ENCODE measurements at regions not wholly inside any gene's neighbourhood (a gene's known extent, or its start where the extent isn't known, plus 50 kb on each side); places are given as distances from the start of the nearest gene placed in this dataset.

DNA sequence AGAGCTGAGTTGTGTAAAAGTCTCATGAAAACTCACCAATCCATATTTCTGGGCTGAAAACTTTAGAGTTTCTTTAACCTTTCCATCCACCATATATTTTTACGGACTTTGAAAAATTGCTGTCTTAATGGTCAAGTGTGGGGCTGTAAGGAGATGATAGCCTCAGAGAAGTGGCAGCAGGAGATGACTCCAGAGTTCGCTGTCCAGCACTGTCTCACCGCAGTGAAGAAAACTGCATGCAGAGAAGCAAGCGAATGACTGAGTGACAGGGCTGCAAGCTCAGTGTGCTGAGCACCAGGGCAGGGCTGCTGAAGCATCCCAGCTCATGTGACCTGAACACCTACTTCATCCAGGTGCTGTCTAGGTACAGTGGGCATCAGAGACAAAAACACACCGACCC is 564.5 kb downstream of the ACTR3B start:
- TF ChIP-seq NFATC4 (CRISPR knock-in tag; IDR thresholded peaks at IDR 0.05) (no peak), TP53 (CRISPR knock-in tag; IDR thresholded peaks at IDR 0.05) (no peak), TCF7 (CRISPR knock-in tag; IDR thresholded peaks at IDR 0.05; ENCODE audit: low read depth) (no peak), ZNF263 (CRISPR knock-in tag; IDR thresholded peaks at IDR 0.05; ENCODE audit: low read depth) (no peak), CREM (CRISPR knock-in tag; IDR thresholded peaks at IDR 0.05) (no peak), TEAD4 (CRISPR knock-in tag; IDR thresholded peaks at IDR 0.05) (no peak)
- TF ChIP-seq, protein P1, sequence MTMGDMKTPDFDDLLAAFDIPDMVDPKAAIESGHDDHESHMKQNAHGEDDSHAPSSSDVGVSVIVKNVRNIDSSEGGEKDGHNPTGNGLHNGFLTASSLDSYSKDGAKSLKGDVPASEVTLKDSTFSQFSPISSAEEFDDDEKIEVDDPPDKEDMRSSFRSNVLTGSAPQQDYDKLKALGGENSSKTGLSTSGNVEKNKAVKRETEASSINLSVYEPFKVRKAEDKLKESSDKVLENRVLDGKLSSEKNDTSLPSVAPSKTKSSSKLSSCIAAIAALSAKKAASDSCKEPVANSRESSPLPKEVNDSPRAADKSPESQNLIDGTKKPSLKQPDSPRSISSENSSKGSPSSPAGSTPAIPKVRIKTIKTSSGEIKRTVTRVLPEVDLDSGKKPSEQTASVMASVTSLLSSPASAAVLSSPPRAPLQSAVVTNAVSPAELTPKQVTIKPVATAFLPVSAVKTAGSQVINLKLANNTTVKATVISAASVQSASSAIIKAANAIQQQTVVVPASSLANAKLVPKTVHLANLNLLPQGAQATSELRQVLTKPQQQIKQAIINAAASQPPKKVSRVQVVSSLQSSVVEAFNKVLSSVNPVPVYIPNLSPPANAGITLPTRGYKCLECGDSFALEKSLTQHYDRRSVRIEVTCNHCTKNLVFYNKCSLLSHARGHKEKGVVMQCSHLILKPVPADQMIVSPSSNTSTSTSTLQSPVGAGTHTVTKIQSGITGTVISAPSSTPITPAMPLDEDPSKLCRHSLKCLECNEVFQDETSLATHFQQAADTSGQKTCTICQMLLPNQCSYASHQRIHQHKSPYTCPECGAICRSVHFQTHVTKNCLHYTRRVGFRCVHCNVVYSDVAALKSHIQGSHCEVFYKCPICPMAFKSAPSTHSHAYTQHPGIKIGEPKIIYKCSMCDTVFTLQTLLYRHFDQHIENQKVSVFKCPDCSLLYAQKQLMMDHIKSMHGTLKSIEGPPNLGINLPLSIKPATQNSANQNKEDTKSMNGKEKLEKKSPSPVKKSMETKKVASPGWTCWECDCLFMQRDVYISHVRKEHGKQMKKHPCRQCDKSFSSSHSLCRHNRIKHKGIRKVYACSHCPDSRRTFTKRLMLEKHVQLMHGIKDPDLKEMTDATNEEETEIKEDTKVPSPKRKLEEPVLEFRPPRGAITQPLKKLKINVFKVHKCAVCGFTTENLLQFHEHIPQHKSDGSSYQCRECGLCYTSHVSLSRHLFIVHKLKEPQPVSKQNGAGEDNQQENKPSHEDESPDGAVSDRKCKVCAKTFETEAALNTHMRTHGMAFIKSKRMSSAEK (CRISPR knock-in tag; IDR thresholded peaks at IDR 0.05; ENCODE audit: borderline replicate concordance) = no peak
- TF ChIP-seq, protein P2, sequence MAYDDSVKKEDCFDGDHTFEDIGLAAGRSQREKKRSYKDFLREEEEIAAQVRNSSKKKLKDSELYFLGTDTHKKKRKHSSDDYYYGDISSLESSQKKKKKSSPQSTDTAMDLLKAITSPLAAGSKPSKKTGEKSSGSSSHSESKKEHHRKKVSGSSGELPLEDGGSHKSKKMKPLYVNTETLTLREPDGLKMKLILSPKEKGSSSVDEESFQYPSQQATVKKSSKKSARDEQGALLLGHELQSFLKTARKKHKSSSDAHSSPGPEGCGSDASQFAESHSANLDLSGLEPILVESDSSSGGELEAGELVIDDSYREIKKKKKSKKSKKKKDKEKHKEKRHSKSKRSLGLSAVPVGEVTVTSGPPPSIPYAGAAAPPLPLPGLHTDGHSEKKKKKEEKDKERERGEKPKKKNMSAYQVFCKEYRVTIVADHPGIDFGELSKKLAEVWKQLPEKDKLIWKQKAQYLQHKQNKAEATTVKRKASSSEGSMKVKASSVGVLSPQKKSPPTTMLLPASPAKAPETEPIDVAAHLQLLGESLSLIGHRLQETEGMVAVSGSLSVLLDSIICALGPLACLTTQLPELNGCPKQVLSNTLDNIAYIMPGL (CRISPR knock-in tag; IDR thresholded peaks at IDR 0.05) = no peak
- TF ChIP-seq, protein P3, sequence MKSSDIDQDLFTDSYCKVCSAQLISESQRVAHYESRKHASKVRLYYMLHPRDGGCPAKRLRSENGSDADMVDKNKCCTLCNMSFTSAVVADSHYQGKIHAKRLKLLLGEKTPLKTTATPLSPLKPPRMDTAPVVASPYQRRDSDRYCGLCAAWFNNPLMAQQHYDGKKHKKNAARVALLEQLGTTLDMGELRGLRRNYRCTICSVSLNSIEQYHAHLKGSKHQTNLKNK (CRISPR knock-in tag; IDR thresholded peaks at IDR 0.05) = no peak
- TF ChIP-seq, protein P4, sequence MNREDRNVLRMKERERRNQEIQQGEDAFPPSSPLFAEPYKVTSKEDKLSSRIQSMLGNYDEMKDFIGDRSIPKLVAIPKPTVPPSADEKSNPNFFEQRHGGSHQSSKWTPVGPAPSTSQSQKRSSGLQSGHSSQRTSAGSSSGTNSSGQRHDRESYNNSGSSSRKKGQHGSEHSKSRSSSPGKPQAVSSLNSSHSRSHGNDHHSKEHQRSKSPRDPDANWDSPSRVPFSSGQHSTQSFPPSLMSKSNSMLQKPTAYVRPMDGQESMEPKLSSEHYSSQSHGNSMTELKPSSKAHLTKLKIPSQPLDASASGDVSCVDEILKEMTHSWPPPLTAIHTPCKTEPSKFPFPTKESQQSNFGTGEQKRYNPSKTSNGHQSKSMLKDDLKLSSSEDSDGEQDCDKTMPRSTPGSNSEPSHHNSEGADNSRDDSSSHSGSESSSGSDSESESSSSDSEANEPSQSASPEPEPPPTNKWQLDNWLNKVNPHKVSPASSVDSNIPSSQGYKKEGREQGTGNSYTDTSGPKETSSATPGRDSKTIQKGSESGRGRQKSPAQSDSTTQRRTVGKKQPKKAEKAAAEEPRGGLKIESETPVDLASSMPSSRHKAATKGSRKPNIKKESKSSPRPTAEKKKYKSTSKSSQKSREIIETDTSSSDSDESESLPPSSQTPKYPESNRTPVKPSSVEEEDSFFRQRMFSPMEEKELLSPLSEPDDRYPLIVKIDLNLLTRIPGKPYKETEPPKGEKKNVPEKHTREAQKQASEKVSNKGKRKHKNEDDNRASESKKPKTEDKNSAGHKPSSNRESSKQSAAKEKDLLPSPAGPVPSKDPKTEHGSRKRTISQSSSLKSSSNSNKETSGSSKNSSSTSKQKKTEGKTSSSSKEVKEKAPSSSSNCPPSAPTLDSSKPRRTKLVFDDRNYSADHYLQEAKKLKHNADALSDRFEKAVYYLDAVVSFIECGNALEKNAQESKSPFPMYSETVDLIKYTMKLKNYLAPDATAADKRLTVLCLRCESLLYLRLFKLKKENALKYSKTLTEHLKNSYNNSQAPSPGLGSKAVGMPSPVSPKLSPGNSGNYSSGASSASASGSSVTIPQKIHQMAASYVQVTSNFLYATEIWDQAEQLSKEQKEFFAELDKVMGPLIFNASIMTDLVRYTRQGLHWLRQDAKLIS (CRISPR knock-in tag; IDR thresholded peaks at IDR 0.05; ENCODE audit: borderline replicate concordance) = no peak

DNA sequence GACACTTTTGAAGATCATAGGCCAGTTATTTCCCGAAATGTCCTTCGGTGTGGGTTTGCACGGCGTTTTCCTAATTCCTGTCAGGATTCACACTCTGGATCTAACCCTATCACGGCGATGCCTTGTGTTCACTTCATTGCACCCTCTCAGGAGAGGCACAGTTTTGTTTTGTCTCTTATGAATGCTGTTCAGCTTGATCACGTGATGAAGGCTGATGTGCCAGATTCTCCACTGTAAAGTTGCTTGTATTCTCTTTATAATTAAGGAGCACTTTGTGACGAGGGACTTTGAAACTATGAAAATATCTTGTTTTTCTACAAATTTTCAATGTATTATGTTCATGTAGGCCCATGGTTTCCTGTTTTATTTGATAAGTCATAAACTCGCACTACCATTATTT is 568.1 kb downstream of the ACTR3B start:
- Mint-ChIP-seq H3K27ac (no peak overlapping the region), H3K36me3 (peaks cover 70% of the 10 kb centered on the region), H3K4me3 (no peak overlapping the region), H3K4me1 (no peaks in the 10 kb centered on the region), H3K27me3 (ENCODE audit: low read depth) (peaks cover 11% of the 10 kb centered on the region), H3K9me3 (peaks cover 81% of the 10 kb centered on the region)
- POLR2A ChIA-PET = no interaction called here
- no peak for TF ChIP-seq CBFB (CRISPR knock-in tag; IDR thresholded peaks at IDR 0.05; ENCODE audit: low read depth)
- TF ChIP-seq, protein P5, sequence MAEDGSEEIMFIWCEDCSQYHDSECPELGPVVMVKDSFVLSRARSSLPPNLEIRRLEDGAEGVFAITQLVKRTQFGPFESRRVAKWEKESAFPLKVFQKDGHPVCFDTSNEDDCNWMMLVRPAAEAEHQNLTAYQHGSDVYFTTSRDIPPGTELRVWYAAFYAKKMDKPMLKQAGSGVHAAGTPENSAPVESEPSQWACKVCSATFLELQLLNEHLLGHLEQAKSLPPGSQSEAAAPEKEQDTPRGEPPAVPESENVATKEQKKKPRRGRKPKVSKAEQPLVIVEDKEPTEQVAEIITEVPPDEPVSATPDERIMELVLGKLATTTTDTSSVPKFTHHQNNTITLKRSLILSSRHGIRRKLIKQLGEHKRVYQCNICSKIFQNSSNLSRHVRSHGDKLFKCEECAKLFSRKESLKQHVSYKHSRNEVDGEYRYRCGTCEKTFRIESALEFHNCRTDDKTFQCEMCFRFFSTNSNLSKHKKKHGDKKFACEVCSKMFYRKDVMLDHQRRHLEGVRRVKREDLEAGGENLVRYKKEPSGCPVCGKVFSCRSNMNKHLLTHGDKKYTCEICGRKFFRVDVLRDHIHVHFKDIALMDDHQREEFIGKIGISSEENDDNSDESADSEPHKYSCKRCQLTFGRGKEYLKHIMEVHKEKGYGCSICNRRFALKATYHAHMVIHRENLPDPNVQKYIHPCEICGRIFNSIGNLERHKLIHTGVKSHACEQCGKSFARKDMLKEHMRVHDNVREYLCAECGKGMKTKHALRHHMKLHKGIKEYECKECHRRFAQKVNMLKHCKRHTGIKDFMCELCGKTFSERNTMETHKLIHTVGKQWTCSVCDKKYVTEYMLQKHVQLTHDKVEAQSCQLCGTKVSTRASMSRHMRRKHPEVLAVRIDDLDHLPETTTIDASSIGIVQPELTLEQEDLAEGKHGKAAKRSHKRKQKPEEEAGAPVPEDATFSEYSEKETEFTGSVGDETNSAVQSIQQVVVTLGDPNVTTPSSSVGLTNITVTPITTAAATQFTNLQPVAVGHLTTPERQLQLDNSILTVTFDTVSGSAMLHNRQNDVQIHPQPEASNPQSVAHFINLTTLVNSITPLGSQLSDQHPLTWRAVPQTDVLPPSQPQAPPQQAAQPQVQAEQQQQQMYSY (CRISPR knock-in tag; IDR thresholded peaks at IDR 0.05) = no peak
- no peak for TF ChIP-seq PRRX2 (CRISPR knock-in tag; IDR thresholded peaks at IDR 0.05)
- TF ChIP-seq, protein P6, sequence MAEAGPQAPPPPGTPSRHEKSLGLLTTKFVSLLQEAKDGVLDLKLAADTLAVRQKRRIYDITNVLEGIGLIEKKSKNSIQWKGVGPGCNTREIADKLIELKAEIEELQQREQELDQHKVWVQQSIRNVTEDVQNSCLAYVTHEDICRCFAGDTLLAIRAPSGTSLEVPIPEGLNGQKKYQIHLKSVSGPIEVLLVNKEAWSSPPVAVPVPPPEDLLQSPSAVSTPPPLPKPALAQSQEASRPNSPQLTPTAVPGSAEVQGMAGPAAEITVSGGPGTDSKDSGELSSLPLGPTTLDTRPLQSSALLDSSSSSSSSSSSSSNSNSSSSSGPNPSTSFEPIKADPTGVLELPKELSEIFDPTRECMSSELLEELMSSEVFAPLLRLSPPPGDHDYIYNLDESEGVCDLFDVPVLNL (CRISPR knock-in tag; IDR thresholded peaks at IDR 0.05; ENCODE audit: borderline replicate concordance, low read depth) = no peak
- CTCF ChIA-PET = no interaction called here
- ATAC-seq (no peak), DNase-seq (ENCODE audit: low spot score) (no peak)

More for the DNA sequence above, 564.5 kb downstream of the ACTR3B start:
- ChIA-PET POLR2A (no interaction called here), CTCF (no interaction called here)
- no peaks in the 10 kb centered on the region for H3K4me1 Mint-ChIP-seq
- H3K4me3 Mint-ChIP-seq = no peak overlapping the region
- peaks cover 12% of the 10 kb centered on the region for H3K27me3 Mint-ChIP-seq (ENCODE audit: low read depth)
- peaks cover 79% of the 10 kb centered on the region for H3K36me3 Mint-ChIP-seq
- ATAC-seq (no peak), DNase-seq (ENCODE audit: low spot score) (no peak)
- peaks cover 86% of the 10 kb centered on the region for H3K9me3 Mint-ChIP-seq
- H3K27ac Mint-ChIP-seq = no peak overlapping the region

Data from WTC11 (cell line).